ENCODE measurements at regions not wholly inside any gene's neighbourhood (a gene's known extent, or its start where the extent isn't known, plus 50 kb on each side); places are given as distances from the start of the nearest gene placed in this dataset.
"Not testable (repeated sequence)": the region's sequence is repeated elsewhere in the genome, so short reads cannot be mapped to it uniquely, and the experiment has no call there.

GRCh38 chr10:4280461-4281189 lies 495.6 kb upstream of the KLF6 start:
- DNase-seq: no peak

- no peak for DNase-seq
Observed at GRCh38 chr10:4279655-4280054, 494.6 kb upstream of the KLF6 start.

- DNase-seq: no peak
Observed at GRCh38 chr10:4278186-4278585, 493.2 kb upstream of the KLF6 start.

GRCh38 chr10:4276151-4276550 lies 491.1 kb upstream of the KLF6 start:
- no peak for DNase-seq

GRCh38 chr10:4274671-4275070 lies 489.7 kb upstream of the KLF6 start:
- DNase-seq: not testable (repeated sequence)

GRCh38 chr10:4271193-4271592 lies 486.2 kb upstream of the KLF6 start:
- DNase-seq: no peak

- peak; percentile 45 for DNase-seq
Observed at GRCh38 chr10:4270116-4270515, 485.1 kb upstream of the KLF6 start.

GRCh38 chr10:4268490-4268889 lies 483.5 kb upstream of the KLF6 start:
- peak; percentile 15 for DNase-seq

GRCh38 chr10:4267086-4267773 lies 482.2 kb upstream of the KLF6 start:
- DNase-seq: no peak

GRCh38 chr10:4266416-4267085 lies 481.5 kb upstream of the KLF6 start:
- peak; percentile 12 for DNase-seq

- no peak for DNase-seq
Observed at GRCh38 chr10:4265964-4266363, 481.0 kb upstream of the KLF6 start.

GRCh38 chr10:4264209-4264865 lies 479.3 kb upstream of the KLF6 start:
- DNase-seq: no peak

GRCh38 chr10:4263601-4263921 lies 478.6 kb upstream of the KLF6 start:
- DNase-seq: no peak

- DNase-seq: no peak
Observed at GRCh38 chr10:4262870-4263600, 478.0 kb upstream of the KLF6 start.

GRCh38 chr10:4262449-4262848 lies 477.4 kb upstream of the KLF6 start:
- no peak for DNase-seq

GRCh38 chr10:4260483-4261124 lies 475.6 kb upstream of the KLF6 start:
- DNase-seq: no peak

GRCh38 chr10:4257939-4258465 lies 473.0 kb upstream of the KLF6 start:
- no peak for DNase-seq

GRCh38 chr10:4256971-4257370 lies 472.0 kb upstream of the KLF6 start:
- DNase-seq: no peak

GRCh38 chr10:4255751-4256150 lies 470.7 kb upstream of the KLF6 start:
- DNase-seq: no peak

GRCh38 chr10:4254101-4254994 lies 469.3 kb upstream of the KLF6 start:
- no peak for DNase-seq

GRCh38 chr10:4252701-4253100 lies 467.7 kb upstream of the KLF6 start:
- no peak for DNase-seq

Measured in OCI-M1 (cell line).